Right atrium auricular region (tissue), 2 donors: ENCODE measurements at regions not wholly inside any gene's neighbourhood (a gene's known extent, or its start where the extent isn't known, plus 50 kb on each side); places are given as distances from the start of the nearest gene placed in this dataset.

ENCODE experiments used
- DNase-seq: peaks from one replicate; pipeline ENCODE4 v3.0.0-alpha.2; 2019; ENCODE audit warnings: low spot score
- H3K27ac ChIP-seq, 2 donors: fragments of 200-600 bp; sonication (generic); 1 replicate in 1 of 2; 2 replicates in 1 of 2; pipeline ENCODE4 v1.5.1; 2016 to 2019
- H3K27me3 ChIP-seq, 2 donors: fragments of 200-600 bp; sonication (generic); one replicate each; pipeline versions ENCODE4 v1.5.1 to v1.6.0; 2017 to 2019
- H3K36me3 ChIP-seq: fragments of 200-600 bp; sonication (generic); one replicate; pipeline ENCODE4 v1.5.1; 2016
- H3K4me1 ChIP-seq, 2 donors: fragments of 200-600 bp; sonication (generic); one replicate each; pipeline versions ENCODE4 v1.5.1 to v1.6.0; 2017 to 2019
- H3K4me3 ChIP-seq, 2 donors: fragments of 200-600 bp; sonication (generic); 1 replicate in 1 of 2; 2 replicates in 1 of 2; pipeline ENCODE4 v1.5.1; 2017 to 2019; ENCODE audit warnings: mild to moderate bottlenecking in 1 of 2, moderate library complexity in 1 of 2
- H3K9me3 ChIP-seq, 2 donors: fragments of 200-600 bp; sonication (generic); one replicate each; pipeline ENCODE4 v1.5.1; 2019
- CTCF ChIP-seq, 2 donors: fragments of 200-600 bp; sonication (generic); IDR thresholded peaks; one replicate each; pipeline ENCODE4 v1.5.1; 2019; ENCODE audit warnings: antibody characterized with exemption in 2 of 2

GRCh38 chr2:41116106-41116797, 664.4 kb upstream of the SLC8A1 start:
- TF ChIP-seq CTCF (IDR thresholded peaks at IDR 0.05), result no peak
- H3K36me3 ChIP-seq, result no peaks in the 10 kb centered on the region
- H3K4me1 ChIP-seq, result no peaks in the 10 kb centered on the region
- DNase-seq, result no peak
- H3K9me3 ChIP-seq, result no peaks in the 10 kb centered on the region
- no peaks in the 10 kb centered on the region for H3K27me3 ChIP-seq
- no peak overlapping the region for H3K4me3 ChIP-seq
- H3K27ac ChIP-seq, result no peak overlapping the region

- H3K4me1 ChIP-seq, result no peaks in the 10 kb centered on the region
- H3K27me3 ChIP-seq, result no peaks in the 10 kb centered on the region
- DNase-seq, result no peak
- no peak for TF ChIP-seq CTCF (IDR thresholded peaks at IDR 0.05)
- H3K36me3 ChIP-seq, result no peaks in the 10 kb centered on the region
- H3K9me3 ChIP-seq, result no peaks in the 10 kb centered on the region
- no peak overlapping the region for H3K4me3 ChIP-seq
- no peak overlapping the region for H3K27ac ChIP-seq
Measured at GRCh38 chr2:41119489-41119888, 667.6 kb upstream of the SLC8A1 start.

GRCh38 chr2:41123341-41123740, 671.5 kb upstream of the SLC8A1 start:
- no peak for DNase-seq
- no peaks in the 10 kb centered on the region for H3K36me3 ChIP-seq
- no peak overlapping the region for H3K4me3 ChIP-seq
- TF ChIP-seq CTCF (IDR thresholded peaks at IDR 0.05), result no peak
- no peaks in the 10 kb centered on the region for H3K4me1 ChIP-seq
- no peak overlapping the region for H3K27ac ChIP-seq
- no peaks in the 10 kb centered on the region for H3K9me3 ChIP-seq
- no peaks in the 10 kb centered on the region for H3K27me3 ChIP-seq

GRCh38 chr2:41127351-41127750, 675.5 kb upstream of the SLC8A1 start:
- DNase-seq, result no peak
- H3K27me3 ChIP-seq, result no peaks in the 10 kb centered on the region
- no peaks in the 10 kb centered on the region for H3K36me3 ChIP-seq
- H3K4me3 ChIP-seq, result no peak overlapping the region
- H3K9me3 ChIP-seq, result no peaks in the 10 kb centered on the region
- no peak overlapping the region for H3K27ac ChIP-seq
- no peaks in the 10 kb centered on the region for H3K4me1 ChIP-seq
- TF ChIP-seq CTCF (IDR thresholded peaks at IDR 0.05), result no peak

- no peaks in the 10 kb centered on the region for H3K9me3 ChIP-seq
- no peak overlapping the region for H3K27ac ChIP-seq
- no peaks in the 10 kb centered on the region for H3K4me1 ChIP-seq
- H3K4me3 ChIP-seq, result no peak overlapping the region
- no peak for TF ChIP-seq CTCF (IDR thresholded peaks at IDR 0.05)
- no peaks in the 10 kb centered on the region for H3K36me3 ChIP-seq
- no peak for DNase-seq
- no peaks in the 10 kb centered on the region for H3K27me3 ChIP-seq
Measured at GRCh38 chr2:41129988-41130387, 678.1 kb upstream of the SLC8A1 start.

- no peaks in the 10 kb centered on the region for H3K4me1 ChIP-seq
- H3K27me3 ChIP-seq, result no peaks in the 10 kb centered on the region
- no peaks in the 10 kb centered on the region for H3K36me3 ChIP-seq
- no peak for TF ChIP-seq CTCF (IDR thresholded peaks at IDR 0.05)
- H3K27ac ChIP-seq, result no peak overlapping the region
- DNase-seq, result no peak
- no peaks in the 10 kb centered on the region for H3K9me3 ChIP-seq
- no peak overlapping the region for H3K4me3 ChIP-seq
Measured at GRCh38 chr2:41137031-41137430, 685.1 kb upstream of the SLC8A1 start.
